B cell (primary cell): ENCODE measurements at regions not wholly inside any gene's neighbourhood (a gene's known extent, or its start where the extent isn't known, plus 50 kb on each side); places are given as distances from the start of the nearest gene placed in this dataset.

Source experiments
- ATAC-seq: fragments of 200-7000 bp; cut with Tn5 transposase; one replicate; pipeline ENCODE4 v1.10.0; 2021; ENCODE audit warnings: low read depth, mild to moderate bottlenecking, moderate number of reproducible peaks, moderate library complexity
- CTCF ChIA-PET: fragments of 350-600 bp; sonication (Branson Sonifier 250); formaldehyde crosslinking; loops from one replicate; lab custom pipeline; 2021; ENCODE audit warnings: antibody characterized with exemption, inconsistent platforms; lab: Charles Lee
- POLR2A ChIA-PET: fragments of 350-600 bp; sonication (Branson Sonifier 250); formaldehyde crosslinking; loops from one replicate; lab custom pipeline; 2021; ENCODE audit warnings: antibody characterized with exemption; lab: Charles Lee
- DNase-seq: peaks from one replicate; pipeline ENCODE4 v3.0.0; 2013
- H2AFZ ChIP-seq: 2 replicates; pipeline ENCODE4 v1.6.1; 2012; ENCODE audit warnings: mild to moderate bottlenecking, low read depth, low read length; ENCODE audit not compliant: insufficient read depth, poor library complexity, severe bottlenecking
- H3K27ac ChIP-seq, 2 donors: 1 replicate in 1 of 2; 2 replicates in 1 of 2; pipeline ENCODE4 v1.5.1; 2012 to 2013; ENCODE audit warnings: low read length in 2 of 2, mild to moderate bottlenecking in 2 of 2, moderate library complexity in 1 of 2
- H3K27me3 ChIP-seq, 4 experiments: fragments of 200-600 bp in 1 of 4; sonication (generic) in 1 of 4; replicated peaks in 1 of 4; 1 replicate in 2 of 4; 2 replicates in 2 of 4; pipeline versions ENCODE4 v1.6.1 to v1.7.0; 2013 to 2016; ENCODE audit warnings: low read length in 3 of 4, mild to moderate bottlenecking in 2 of 4, mixed read lengths in 1 of 4, moderate library complexity in 1 of 4; ENCODE audit not compliant: insufficient read depth in 4 of 4, control insufficient read depth in 3 of 4; ENCODE audit errors: control extremely low read depth in 1 of 4
- H3K36me3 ChIP-seq, 2 experiments: replicated peaks in 1 of 2; 1 replicate in 1 of 2; 2 replicates in 1 of 2; pipeline versions ENCODE4 v1.6.1 to v1.7.1; 2013; ENCODE audit warnings: low read length in 1 of 2; ENCODE audit not compliant: insufficient read depth in 2 of 2, control insufficient read depth in 1 of 2; ENCODE audit errors: control extremely low read depth in 1 of 2, extremely low read depth in 1 of 2
- H3K4me1 ChIP-seq, 2 donors: fragments of 200-600 bp in 1 of 2; sonication (generic) in 1 of 2; 1 replicate in 1 of 2; 2 replicates in 1 of 2; pipeline versions ENCODE4 v1.5.1 to v1.6.1; 2013 to 2017; ENCODE audit warnings: low read length in 2 of 2; ENCODE audit not compliant: control insufficient read depth in 2 of 2, insufficient read depth in 2 of 2
- H3K4me2 ChIP-seq: replicated peaks from 2 replicates; pipeline ENCODE3; 2012; ENCODE audit warnings: mild to moderate bottlenecking, low read depth, low read length; ENCODE audit not compliant: poor library complexity, severe bottlenecking
- H3K4me3 ChIP-seq, 5 experiments: fragments of 200-600 bp in 1 of 5; sonication (generic) in 1 of 5; 1 replicate in 3 of 5; 2 replicates in 2 of 5; pipeline versions ENCODE4 v1.5.1 to v1.7.0; 2011 to 2016; ENCODE audit warnings: low read length in 4 of 5, mild to moderate bottlenecking in 4 of 5, low read depth in 2 of 5, control low read depth in 1 of 5, moderate library complexity in 1 of 5; ENCODE audit not compliant: insufficient read depth in 1 of 5; ENCODE audit errors: control extremely low read depth in 1 of 5, extremely low read depth in 1 of 5
- H3K79me2 ChIP-seq: fragments of 200-600 bp; sonication (generic); one replicate; pipeline ENCODE4 v1.6.0; 2016; ENCODE audit warnings: low read length; ENCODE audit not compliant: control insufficient read depth, insufficient read depth
- H3K9ac ChIP-seq: fragments of 200-600 bp; sonication (generic); 2 replicates; pipeline ENCODE4 v1.6.1; 2017; ENCODE audit warnings: mild to moderate bottlenecking, low read length, moderate library complexity
- H3K9me3 ChIP-seq, 3 donors: one replicate each; pipeline versions ENCODE4 v1.6.1 to v1.7.1; 2013; ENCODE audit warnings: low read length in 2 of 3; ENCODE audit not compliant: control insufficient read depth in 2 of 3, insufficient read depth in 1 of 3; ENCODE audit errors: control extremely low read depth in 1 of 3
- H4K20me1 ChIP-seq: 2 replicates; pipeline ENCODE4 v1.6.0; 2012; ENCODE audit warnings: mild to moderate bottlenecking, low read length; ENCODE audit not compliant: insufficient read depth, control insufficient read depth, poor library complexity, severe bottlenecking
- H3K27ac Mint-ChIP-seq: one replicate; pipeline ENCODE4 v1.8.0; 2021; ENCODE audit warnings: mixed read lengths
- H3K27me3 Mint-ChIP-seq: one replicate; pipeline ENCODE4 v1.8.0; 2021; ENCODE audit warnings: mixed read lengths
- H3K4me1 Mint-ChIP-seq: one replicate; pipeline ENCODE4 v1.8.0; 2021; ENCODE audit warnings: mixed read lengths
- H3K4me3 Mint-ChIP-seq: one replicate; pipeline ENCODE4 v1.8.0; 2021; ENCODE audit warnings: mixed read lengths
- H3K9me3 Mint-ChIP-seq: one replicate; pipeline ENCODE4 v1.8.0; 2022; ENCODE audit warnings: mixed read lengths; ENCODE audit not compliant: insufficient read depth
- CTCF ChIP-seq: fragments of 200-600 bp; IDR thresholded peaks from one replicate; pipeline ENCODE4 v1.8.0; 2022; ENCODE audit warnings: antibody characterized with exemption, mild to moderate bottlenecking
- EZH2 ChIP-seq: IDR thresholded peaks from 2 replicates; pipeline ENCODE4 v1.6.1; 2012; ENCODE audit warnings: borderline replicate concordance, low read depth, mild to moderate bottlenecking, moderate library complexity, low read length; ENCODE audit not compliant: insufficient read depth, poor library complexity, severe bottlenecking
- WGBS: methylation state at CpG from one replicate; pipeline ENCODE4 v1.1.5; 2013; ENCODE audit warnings: missing lambda C conversion rate; ENCODE audit not compliant: insufficient coverage; 5-methylcytosine and 5-hydroxymethylcytosine counted together
- intact Hi-C: fragments of 100-400 bp; cut with micrococcal nuclease; formaldehyde crosslinking; loops from one replicate; pipeline ENCODE4 v1.10.0; 2022

- Mint-ChIP-seq H3K4me3 (no peak overlapping the region), H3K4me1 (no peaks in the 10 kb centered on the region), H3K27ac (no peak overlapping the region), H3K27me3 (no peaks in the 10 kb centered on the region), H3K9me3 (no peaks in the 10 kb centered on the region)
- H3K9ac ChIP-seq: no peak overlapping the region
- no peak for TF ChIP-seq EZH2
- no peak for TF ChIP-seq CTCF
- H2AFZ ChIP-seq: no peak overlapping the region
- no peak for ATAC-seq
- H3K27ac ChIP-seq: no peak overlapping the region
- H3K36me3 ChIP-seq: no peaks in the 10 kb centered on the region
- DNase-seq: no peak
- no peaks in the 10 kb centered on the region for H3K27me3 ChIP-seq
- H3K4me3 ChIP-seq: no peak overlapping the region
- no CpG with 5 or more reads among the region's 6 CpGs for WGBS
- peaks cover 0 to 9% (median 0%) of the 10 kb centered on the region in 3 donors for H3K9me3 ChIP-seq
- H3K4me2 ChIP-seq: no peak overlapping the region
- ChIA-PET POLR2A (no interaction called here), CTCF (no interaction called here)
- no peaks in the 10 kb centered on the region for H4K20me1 ChIP-seq
- intact Hi-C loops: no loop called here
- no peaks in the 10 kb centered on the region for H3K4me1 ChIP-seq
- H3K79me2 ChIP-seq: no peaks in the 10 kb centered on the region
These were observed 443.4 kb upstream of the CDH19 start for GRCh38 chr18:67047334-67047733.

- no peaks in the 10 kb centered on the region for H3K9me3 Mint-ChIP-seq
- H3K9ac ChIP-seq: no peak overlapping the region
- POLR2A ChIA-PET: no interaction called here
- TF ChIP-seq EZH2 (no peak), CTCF (no peak)
- H3K79me2 ChIP-seq: no peaks in the 10 kb centered on the region
- no peak for ATAC-seq
- peaks cover 0 to 9% (median 0%) of the 10 kb centered on the region in 3 donors for H3K9me3 ChIP-seq
- no peak overlapping the region for H2AFZ ChIP-seq
- intact Hi-C loops: no loop called here
- H3K27ac Mint-ChIP-seq: no peak overlapping the region
- no peak overlapping the region for H3K4me2 ChIP-seq
- WGBS: 91% methylated on average over 10 of the region's 11 CpGs
- no peaks in the 10 kb centered on the region for H4K20me1 ChIP-seq
- H3K27me3 Mint-ChIP-seq: no peaks in the 10 kb centered on the region
- CTCF ChIA-PET: no interaction called here
- no peaks in the 10 kb centered on the region for H3K36me3 ChIP-seq
- no peak for DNase-seq
- H3K4me3 ChIP-seq: no peak overlapping the region
- H3K27me3 ChIP-seq: no peaks in the 10 kb centered on the region
- H3K27ac ChIP-seq: no peak overlapping the region
- H3K4me3 Mint-ChIP-seq: no peak overlapping the region
- no peaks in the 10 kb centered on the region for H3K4me1 ChIP-seq
- H3K4me1 Mint-ChIP-seq: no peaks in the 10 kb centered on the region
These were observed 439.4 kb upstream of the CDH19 start for GRCh38 chr18:67043276-67043675.
